ENCODE measurements at regions not wholly inside any gene's neighbourhood (a gene's known extent, or its start where the extent isn't known, plus 50 kb on each side); places are given as distances from the start of the nearest gene placed in this dataset.

- no peak overlapping the region for H3K18ac ChIP-seq (ENCODE audit: low read depth in 1 of 2, low read length in 2 of 2)
- H2BK12ac ChIP-seq (ENCODE audit: low read length in 2 of 2), result no peak overlapping the region
- no peak overlapping the region for H3K23ac ChIP-seq (ENCODE audit: low read length in 2 of 2)
- no peak overlapping the region for H2BK5ac ChIP-seq (ENCODE audit: low read depth, low read length, poor library complexity, severe bottlenecking)
- no peak for DNase-seq
- H2AFZ ChIP-seq (ENCODE audit: low read depth, low read length), result no peak overlapping the region
- H3K4ac ChIP-seq (ENCODE audit: low read depth in 1 of 2, low read length in 2 of 2), result no peak overlapping the region
- no peak overlapping the region for H2AK5ac ChIP-seq (ENCODE audit: low read length, severe bottlenecking)
- no peak overlapping the region for H3K9ac ChIP-seq (ENCODE audit: low read length)
- H2BK120ac ChIP-seq (ENCODE audit: low read depth, low read length), result no peak overlapping the region
- H3K4me2 ChIP-seq (ENCODE audit: low read length, poor library complexity, severe bottlenecking), result no peak overlapping the region
- H3K79me1 ChIP-seq (replicated peaks; ENCODE audit: low read length, poor library complexity, severe bottlenecking), result no peaks in the 10 kb centered on the region
- H3K14ac ChIP-seq (ENCODE audit: low read length in 2 of 2), result no peak overlapping the region
- WGBS, result 70% methylated on average over 10 of the region's 10 CpGs
- H3K27ac ChIP-seq (ENCODE audit: low read length, poor library complexity, severe bottlenecking), result no peak overlapping the region
- H2BK15ac ChIP-seq (ENCODE audit: low read depth, poor library complexity, severe bottlenecking), result no peak overlapping the region
- H4K8ac ChIP-seq (ENCODE audit: low read length), result no peak overlapping the region
- H3K27me3 ChIP-seq (ENCODE audit: control insufficient read depth in 1 of 2, insufficient read depth in 1 of 2, low read length in 2 of 2), result no peaks in the 10 kb centered on the region
- peaks cover 11% of the 10 kb centered on the region for H3K9me3 ChIP-seq (ENCODE audit: control insufficient read depth, low read length)
- H3K36me3 ChIP-seq (ENCODE audit: control insufficient read depth in 1 of 2, insufficient read depth in 2 of 2, low read depth in 1 of 2, low read length in 2 of 2), result no peaks in the 10 kb centered on the region
- H4K91ac ChIP-seq (ENCODE audit: low read length), result no peak overlapping the region
- no peak overlapping the region for H3K4me3 ChIP-seq (ENCODE audit: insufficient read depth in 1 of 2, low read depth in 1 of 2, low read length in 2 of 2)
- H3K4me1 ChIP-seq (ENCODE audit: control insufficient read depth, insufficient read depth, low read depth, low read length), result no peaks in the 10 kb centered on the region
Observed at GRCh38 chr6:165052561-165053480, 256.6 kb downstream of the C6orf118 start.

GRCh38 chr6:165049362-165049761 is 260.0 kb downstream of the C6orf118 start:
- Histone ChIP-seq H3K18ac (ENCODE audit: low read depth in 1 of 2, low read length in 2 of 2) (no peak overlapping the region), H3K79me1 (replicated peaks; ENCODE audit: low read length, poor library complexity, severe bottlenecking) (no peaks in the 10 kb centered on the region), H3K4me3 (ENCODE audit: insufficient read depth in 1 of 2, low read depth in 1 of 2, low read length in 2 of 2) (no peak overlapping the region), H2BK120ac (ENCODE audit: low read depth, low read length) (no peak overlapping the region), H4K91ac (ENCODE audit: low read length) (no peak overlapping the region), H3K4me2 (ENCODE audit: low read length, poor library complexity, severe bottlenecking) (no peak overlapping the region), H3K27me3 (ENCODE audit: control insufficient read depth in 1 of 2, insufficient read depth in 1 of 2, low read length in 2 of 2) (no peaks in the 10 kb centered on the region), H2BK12ac (ENCODE audit: low read length in 2 of 2) (no peak overlapping the region), H3K4me1 (ENCODE audit: control insufficient read depth, insufficient read depth, low read depth, low read length) (no peaks in the 10 kb centered on the region), H3K36me3 (ENCODE audit: control insufficient read depth in 1 of 2, insufficient read depth in 2 of 2, low read depth in 1 of 2, low read length in 2 of 2) (no peaks in the 10 kb centered on the region), H2BK15ac (ENCODE audit: low read depth, poor library complexity, severe bottlenecking) (no peak overlapping the region), H4K8ac (ENCODE audit: low read length) (no peak overlapping the region), H2AK5ac (ENCODE audit: low read length, severe bottlenecking) (no peak overlapping the region), H2AFZ (ENCODE audit: low read depth, low read length) (no peak overlapping the region), H3K4ac (ENCODE audit: low read depth in 1 of 2, low read length in 2 of 2) (no peak overlapping the region), H3K9ac (ENCODE audit: low read length) (no peak overlapping the region), H3K23ac (ENCODE audit: low read length in 2 of 2) (no peak overlapping the region), H3K9me3 (ENCODE audit: control insufficient read depth, low read length) (peaks cover 33% of the 10 kb centered on the region), H2BK5ac (ENCODE audit: low read depth, low read length, poor library complexity, severe bottlenecking) (no peak overlapping the region), H3K27ac (ENCODE audit: low read length, poor library complexity, severe bottlenecking) (no peak overlapping the region), H3K14ac (ENCODE audit: low read length in 2 of 2) (no peak overlapping the region)
- 55% methylated on average over 7 of the region's 7 CpGs for WGBS
- peak; percentile 42 for DNase-seq

DNA sequence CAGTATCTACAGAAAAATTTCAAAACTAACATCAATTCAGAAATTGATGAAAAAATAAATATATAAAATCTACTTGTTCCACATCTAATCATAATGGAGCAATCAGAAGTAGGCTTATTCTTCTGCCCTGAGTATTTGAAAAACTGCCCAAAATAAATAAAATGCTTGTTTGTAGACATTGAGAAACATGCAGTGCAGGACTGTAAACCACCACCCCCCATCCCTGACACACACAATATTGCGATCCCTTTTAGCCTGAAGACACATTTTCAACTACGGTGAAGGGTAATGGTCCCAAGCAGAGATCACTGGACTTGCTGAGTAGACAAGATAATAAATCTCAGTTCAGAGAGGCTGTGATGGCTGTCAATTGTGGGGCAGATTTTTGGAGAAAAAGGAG is 261.5 kb downstream of the C6orf118 start:
- H3K79me1 ChIP-seq (replicated peaks; ENCODE audit: low read length, poor library complexity, severe bottlenecking), result no peaks in the 10 kb centered on the region
- no peaks in the 10 kb centered on the region for H3K36me3 ChIP-seq (ENCODE audit: control insufficient read depth in 1 of 2, insufficient read depth in 2 of 2, low read depth in 1 of 2, low read length in 2 of 2)
- H2BK120ac ChIP-seq (ENCODE audit: low read depth, low read length), result no peak overlapping the region
- H3K9ac ChIP-seq (ENCODE audit: low read length), result no peak overlapping the region
- H3K4ac ChIP-seq (ENCODE audit: low read depth in 1 of 2, low read length in 2 of 2), result no peak overlapping the region
- no peak overlapping the region for H3K4me2 ChIP-seq (ENCODE audit: low read length, poor library complexity, severe bottlenecking)
- H3K9me3 ChIP-seq (ENCODE audit: control insufficient read depth, low read length), result peaks cover 36% of the 10 kb centered on the region
- H3K27ac ChIP-seq (ENCODE audit: low read length, poor library complexity, severe bottlenecking), result no peak overlapping the region
- no peaks in the 10 kb centered on the region for H3K4me1 ChIP-seq (ENCODE audit: control insufficient read depth, insufficient read depth, low read depth, low read length)
- H4K8ac ChIP-seq (ENCODE audit: low read length), result no peak overlapping the region
- H2BK5ac ChIP-seq (ENCODE audit: low read depth, low read length, poor library complexity, severe bottlenecking), result no peak overlapping the region
- H4K91ac ChIP-seq (ENCODE audit: low read length), result no peak overlapping the region
- H3K18ac ChIP-seq (ENCODE audit: low read depth in 1 of 2, low read length in 2 of 2), result no peak overlapping the region
- H3K14ac ChIP-seq (ENCODE audit: low read length in 2 of 2), result no peak overlapping the region
- no peak overlapping the region for H2BK12ac ChIP-seq (ENCODE audit: low read length in 2 of 2)
- 97% methylated on average over 2 of the region's 2 CpGs for WGBS
- H3K4me3 ChIP-seq (ENCODE audit: insufficient read depth in 1 of 2, low read depth in 1 of 2, low read length in 2 of 2), result no peak overlapping the region
- H2AK5ac ChIP-seq (ENCODE audit: low read length, severe bottlenecking), result no peak overlapping the region
- no peaks in the 10 kb centered on the region for H3K27me3 ChIP-seq (ENCODE audit: control insufficient read depth in 1 of 2, insufficient read depth in 1 of 2, low read length in 2 of 2)
- H2AFZ ChIP-seq (ENCODE audit: low read depth, low read length), result no peak overlapping the region
- H3K23ac ChIP-seq (ENCODE audit: low read length in 2 of 2), result no peak overlapping the region
- H2BK15ac ChIP-seq (ENCODE audit: low read depth, poor library complexity, severe bottlenecking), result no peak overlapping the region
- no peak for DNase-seq

- Histone ChIP-seq H2BK15ac (ENCODE audit: low read depth, poor library complexity, severe bottlenecking) (no peak overlapping the region), H2AK5ac (ENCODE audit: low read length, severe bottlenecking) (no peak overlapping the region), H3K23ac (ENCODE audit: low read length in 2 of 2) (no peak overlapping the region), H3K9ac (ENCODE audit: low read length) (no peak overlapping the region), H2BK120ac (ENCODE audit: low read depth, low read length) (no peak overlapping the region), H2BK12ac (ENCODE audit: low read length in 2 of 2) (no peak overlapping the region), H4K91ac (ENCODE audit: low read length) (no peak overlapping the region), H3K14ac (ENCODE audit: low read length in 2 of 2) (no peak overlapping the region), H2AFZ (ENCODE audit: low read depth, low read length) (no peak overlapping the region), H3K4me2 (ENCODE audit: low read length, poor library complexity, severe bottlenecking) (no peak overlapping the region), H3K4me3 (ENCODE audit: insufficient read depth in 1 of 2, low read depth in 1 of 2, low read length in 2 of 2) (no peak overlapping the region), H2BK5ac (ENCODE audit: low read depth, low read length, poor library complexity, severe bottlenecking) (no peak overlapping the region), H3K4ac (ENCODE audit: low read depth in 1 of 2, low read length in 2 of 2) (no peak overlapping the region), H3K79me1 (replicated peaks; ENCODE audit: low read length, poor library complexity, severe bottlenecking) (no peaks in the 10 kb centered on the region), H3K27ac (ENCODE audit: low read length, poor library complexity, severe bottlenecking) (no peak overlapping the region), H3K18ac (ENCODE audit: low read depth in 1 of 2, low read length in 2 of 2) (no peak overlapping the region), H4K8ac (ENCODE audit: low read length) (no peak overlapping the region), H3K4me1 (ENCODE audit: control insufficient read depth, insufficient read depth, low read depth, low read length) (no peaks in the 10 kb centered on the region), H3K9me3 (ENCODE audit: control insufficient read depth, low read length) (peaks cover 39% of the 10 kb centered on the region), H3K36me3 (ENCODE audit: control insufficient read depth in 1 of 2, insufficient read depth in 2 of 2, low read depth in 1 of 2, low read length in 2 of 2) (no peaks in the 10 kb centered on the region), H3K27me3 (ENCODE audit: control insufficient read depth in 1 of 2, insufficient read depth in 1 of 2, low read length in 2 of 2) (no peaks in the 10 kb centered on the region)
- no CpG with 5 or more reads among the region's 2 CpGs for WGBS
- DNase-seq, result no peak
Observed at GRCh38 chr6:165045631-165046030, 263.8 kb downstream of the C6orf118 start.
